IMR-90 (cell line): ENCODE measurements at regions not wholly inside any gene's neighbourhood (a gene's known extent, or its start where the extent isn't known, plus 50 kb on each side); places are given as distances from the start of the nearest gene placed in this dataset.

Source experiments
- ATAC-seq: fragments of 200-7000 bp; cut with Tn5 transposase; 2 replicates; pipeline ENCODE4 v1.9.1; 2020; ENCODE audit warnings: low read depth, mild to moderate bottlenecking, moderate library complexity
- BruUV-seq: library from RNA; stranded (reverse); fragments of 400-500 nt; replicated peaks from 2 replicates; lab custom pipeline; 2021; lab: Mats Ljungman, UMichigan
- CTCF ChIA-PET: fragments of 300-600 bp; formaldehyde crosslinking; extraction: SDS; loops from one replicate; lab custom pipeline; 2021; ENCODE audit warnings: antibody characterized with exemption; lab: Yijun Ruan, JAX
- POLR2A ChIA-PET: fragments of 300-600 bp; sonication (Branson Sonifier 250); formaldehyde crosslinking; loops from one replicate; lab custom pipeline; 2022; ENCODE audit warnings: antibody characterized with exemption; ENCODE audit not compliant: unreplicated experiment; lab: Charles Lee
- DNase-seq: peaks from one replicate; pipeline ENCODE4 v3.0.0; 2013
- H2AFZ ChIP-seq: replicated peaks from 2 replicates; pipeline ENCODE3; 2013; ENCODE audit warnings: low read length, mild to moderate bottlenecking; ENCODE audit not compliant: poor library complexity
- H2AK5ac ChIP-seq: 2 replicates; pipeline ENCODE4 v1.6.1; 2013; ENCODE audit warnings: low read depth, low read length, inconsistent platforms
- H2AK9ac ChIP-seq: replicated peaks from 2 replicates; pipeline ENCODE3; 2013; ENCODE audit warnings: mild to moderate bottlenecking, low read depth, low read length, moderate library complexity; ENCODE audit not compliant: poor library complexity
- H2BK120ac ChIP-seq: 2 replicates; pipeline ENCODE4 v1.6.1; 2013; ENCODE audit warnings: low read depth, low read length, inconsistent platforms
- H2BK15ac ChIP-seq: 3 replicates; pipeline ENCODE4 v1.6.1; 2013; ENCODE audit warnings: low read depth, low read length, inconsistent platforms
- H2BK20ac ChIP-seq: 2 replicates; pipeline ENCODE4 v1.6.1; 2013; ENCODE audit warnings: low read depth, mild to moderate bottlenecking, inconsistent platforms, low read length, moderate library complexity
- H2BK5ac ChIP-seq: 2 replicates; pipeline ENCODE4 v1.6.1; 2013; ENCODE audit warnings: mild to moderate bottlenecking, low read depth, low read length, inconsistent platforms; ENCODE audit not compliant: poor library complexity, severe bottlenecking
- H3K14ac ChIP-seq: replicated peaks from 2 replicates; pipeline ENCODE4 v1.6.1; 2013; ENCODE audit warnings: low read depth, low read length, inconsistent platforms
- H3K18ac ChIP-seq: 2 replicates; pipeline ENCODE4 v1.6.1; 2013; ENCODE audit warnings: low read depth, low read length, control low read depth
- H3K23ac ChIP-seq: 2 replicates; pipeline ENCODE4 v1.6.1; 2013; ENCODE audit warnings: low read depth, low read length, inconsistent platforms
- H3K27ac ChIP-seq: 2 replicates; pipeline ENCODE4 v1.5.1; 2013; ENCODE audit warnings: mild to moderate bottlenecking, control low read depth, low read length; ENCODE audit not compliant: insufficient read depth
- H3K27me3 ChIP-seq: 2 replicates; pipeline ENCODE4 v1.6.1; 2013; ENCODE audit warnings: low read length; ENCODE audit not compliant: control insufficient read depth, insufficient read depth
- H3K36me3 ChIP-seq: 2 replicates; pipeline ENCODE4 v1.6.1; 2013; ENCODE audit warnings: low read length, mixed read lengths; ENCODE audit not compliant: control insufficient read depth, insufficient read depth
- H3K4ac ChIP-seq: 2 replicates; pipeline ENCODE4 v1.6.1; 2013; ENCODE audit warnings: low read depth, low read length, inconsistent platforms
- H3K4me1 ChIP-seq: 2 replicates; pipeline ENCODE4 v1.6.1; 2013; ENCODE audit warnings: low read length, mixed read lengths; ENCODE audit not compliant: control insufficient read depth, insufficient read depth
- H3K4me2 ChIP-seq: 2 replicates; pipeline ENCODE4 v1.6.1; 2013; ENCODE audit warnings: low read depth, mild to moderate bottlenecking, control low read depth, low read length, moderate library complexity
- H3K4me3 ChIP-seq: 2 replicates; pipeline ENCODE4 v1.5.1; 2013; ENCODE audit warnings: low read depth, mild to moderate bottlenecking, control low read depth, low read length, moderate library complexity; ENCODE audit not compliant: insufficient read depth
- H3K56ac ChIP-seq: 2 replicates; pipeline ENCODE4 v1.6.1; 2013; ENCODE audit warnings: low read length, inconsistent platforms; ENCODE audit not compliant: insufficient read depth; ENCODE audit errors: extremely low read depth
- H3K79me1 ChIP-seq, 2 experiments: 2 replicates each; pipeline ENCODE4 v1.6.1; 2013; ENCODE audit warnings: low read length in 2 of 2, inconsistent platforms in 1 of 2, low read depth in 1 of 2
- H3K9ac ChIP-seq: 2 replicates; pipeline ENCODE4 v1.6.1; 2013; ENCODE audit warnings: low read depth, low read length, control low read depth
- H3K9me1 ChIP-seq: 2 replicates; pipeline ENCODE4 v1.6.1; 2013; ENCODE audit warnings: low read length, inconsistent platforms; ENCODE audit not compliant: insufficient read depth
- H3K9me3 ChIP-seq: 2 replicates; pipeline ENCODE4 v1.6.1; 2013; ENCODE audit warnings: low read length; ENCODE audit not compliant: control insufficient read depth, insufficient read depth
- H4K20me1 ChIP-seq: 2 replicates; pipeline ENCODE4 v1.6.1; 2013; ENCODE audit warnings: low read length, inconsistent platforms; ENCODE audit not compliant: insufficient read depth
- H4K5ac ChIP-seq: 2 replicates; pipeline ENCODE4 v1.6.1; 2013; ENCODE audit warnings: mild to moderate bottlenecking, low read depth, low read length, control low read depth
- H4K8ac ChIP-seq, 2 experiments: 2 replicates each; pipeline ENCODE4 v1.6.1; 2013; ENCODE audit warnings: low read depth in 2 of 2, low read length in 2 of 2, control low read depth in 1 of 2, inconsistent platforms in 1 of 2
- H4K91ac ChIP-seq: 2 replicates; pipeline ENCODE4 v1.6.1; 2013; ENCODE audit warnings: low read depth, low read length, inconsistent platforms; ENCODE audit not compliant: insufficient read depth
- CTCF ChIP-seq: conservative IDR thresholded peaks from 2 replicates; pipeline ENCODE4 v1.5.1; 2012; ENCODE audit warnings: mild to moderate bottlenecking, low read depth, low read length, improper control_type of control experiment
- MAFK ChIP-seq: IDR thresholded peaks from 2 replicates; pipeline ENCODE4 v1.6.1; 2012; ENCODE audit warnings: low read depth, low read length, improper control_type of control experiment
- POLR2A ChIP-seq: IDR thresholded peaks from 2 replicates; pipeline ENCODE4 v1.6.1; 2012; ENCODE audit warnings: mild to moderate bottlenecking, low read depth, low read length
- RAD21 ChIP-seq: IDR thresholded peaks from 2 replicates; pipeline ENCODE4 v1.6.1; 2012; ENCODE audit warnings: low read length, improper control_type of control experiment
- RCOR1 ChIP-seq: IDR thresholded peaks from 2 replicates; pipeline ENCODE4 v1.6.1; 2012; ENCODE audit warnings: mild to moderate bottlenecking, low read length, improper control_type of control experiment; ENCODE audit not compliant: insufficient replicate concordance
- RFX5 ChIP-seq: IDR thresholded peaks from 2 replicates; pipeline ENCODE4 v1.8.0; 2012; ENCODE audit warnings: low read depth, mild to moderate bottlenecking, low read length, moderate library complexity
- SMC3 ChIP-seq: fragments of 150-350 bp; IDR thresholded peaks from 2 replicates; pipeline ENCODE4 v1.6.1; 2016; ENCODE audit warnings: low read depth, mild to moderate bottlenecking, antibody characterized with exemption, low read length, moderate library complexity
- WGBS, 2 experiments: methylation state at CpG; one replicate each; pipeline versions ENCODE4 v1.1.5 to v1.1.7; 2013; ENCODE audit warnings: missing lambda C conversion rate in 2 of 2; ENCODE audit not compliant: insufficient read length in 1 of 2; ENCODE audit errors: extremely low coverage in 2 of 2; 5-methylcytosine and 5-hydroxymethylcytosine counted together
- dilution Hi-C: fragments of 300-500 bp; cut with HindIII; formaldehyde crosslinking; loops from one replicate; pipeline ENCODE4 v1.14.3; 2018; ENCODE audit warnings: low sequenced_read_pairs; ENCODE audit not compliant: unreplicated experiment
- in situ Hi-C: fragments of 300-500 bp; cut with MboI; formaldehyde crosslinking; loops from 3 replicates; pipeline ENCODE4 v1.14.3; 2019; ENCODE audit warnings: low sequenced_read_pairs, inconsistent platforms, mixed read lengths
- intact Hi-C: fragments of 100-400 bp; cut with micrococcal nuclease; formaldehyde crosslinking; loops from 2 replicates; pipeline ENCODE4 v1.10.0; 2022
- TF ChIP-seq, protein P1 (sequence below): fragments of 150-350 bp; IDR thresholded peaks from 2 replicates; pipeline ENCODE4 v1.6.1; 2016; ENCODE audit warnings: low read depth, mild to moderate bottlenecking, low read length, moderate library complexity, borderline replicate concordance

DNA sequence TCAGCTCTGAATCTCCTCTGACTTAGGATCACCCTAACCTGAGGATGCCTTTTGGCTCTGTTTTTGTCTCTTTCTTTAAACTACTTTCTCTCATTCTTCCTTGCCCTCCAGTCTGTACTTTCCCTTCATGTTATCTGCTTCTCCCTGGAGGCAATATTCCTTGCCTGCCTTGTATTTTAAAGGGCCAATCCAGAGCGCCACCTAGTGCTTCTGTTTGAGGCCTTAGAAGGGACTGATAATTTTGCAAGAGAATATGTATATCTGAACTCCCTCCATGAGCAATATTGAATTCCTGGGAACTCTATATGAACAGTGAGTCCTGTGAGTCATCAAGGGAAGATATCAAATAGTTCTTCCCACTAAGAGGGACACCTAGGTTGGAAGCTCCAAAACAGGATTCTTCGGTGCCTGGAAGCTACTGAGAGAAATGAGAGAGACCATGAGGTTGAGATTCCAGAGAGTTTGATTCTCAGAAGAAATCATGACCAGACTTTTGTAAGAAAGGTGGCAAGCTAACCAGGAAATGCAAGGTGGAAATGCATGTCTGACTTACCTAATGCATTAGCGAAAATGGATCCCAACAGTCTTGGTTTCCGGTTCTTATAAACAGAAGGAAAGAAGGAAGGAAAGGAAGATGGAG lies 203.8 kb upstream of the CD96 start:
- POLR2A ChIA-PET, result no interaction called here
- no peak overlapping the region for H3K4me3 ChIP-seq
- H3K36me3 ChIP-seq, result no peaks in the 10 kb centered on the region
- BruUV-seq, result no TSS peak
- H3K23ac ChIP-seq, result no peak overlapping the region
- no peaks in the 10 kb centered on the region for H4K20me1 ChIP-seq
- peak overlapping the region; percentile 75; the same call in 1 of the 2 replicates for H2BK20ac ChIP-seq
- intact Hi-C loops, result loop anchor here (2.0 to 10.0 kb wide), 8 partner anchors 61 to 1806 kb away; no protein-coding TSS in a partner anchor
- no peak overlapping the region for H3K14ac ChIP-seq
- no peak overlapping the region for H2AK9ac ChIP-seq
- ATAC-seq (peak; percentile 95), DNase-seq (peak; percentile 86)
- no peak overlapping the region for H3K27ac ChIP-seq
- H3K9ac ChIP-seq, result no peak overlapping the region
- H4K8ac ChIP-seq, result no peak overlapping the region
- no peak overlapping the region for H4K5ac ChIP-seq
- no peak overlapping the region for H3K18ac ChIP-seq
- H2BK15ac ChIP-seq, result 0 out of 3 replicates have a peak overlapping the region, but pooled peaks have one; percentile 40
- CTCF ChIA-PET, result interaction anchor here (0.6 to 0.9 kb wide), 3 partner anchors 137 to 1806 kb away, joined by 3 to 6 read pairs (median 4); no protein-coding TSS in a partner anchor
- H3K9me3 ChIP-seq, result 0 out of 2 replicates have a peak, but pooled peaks cover 5% of the 10 kb centered on the region
- no peak overlapping the region for H2AK5ac ChIP-seq
- H3K9me1 ChIP-seq, result no peaks in the 10 kb centered on the region
- H3K4me2 ChIP-seq, result no peak overlapping the region
- no peak overlapping the region for H2BK5ac ChIP-seq
- in situ Hi-C loops, result loop anchor here (10.0 kb wide), 2 partner anchors 243 to 1803 kb away; no protein-coding TSS in a partner anchor
- H3K27me3 ChIP-seq, result no peaks in the 10 kb centered on the region
- 100% methylated on average over 1 of the region's 4 CpGs; no CpG with 5 or more reads in 1 of the 2 experiments for WGBS, 2 experiments
- H3K79me1 ChIP-seq, result no peaks in the 10 kb centered on the region
- dilution Hi-C loops, result no loop called here
- peak overlapping the region; percentile 56 for H2BK120ac ChIP-seq
- H3K4me1 ChIP-seq, result no peaks in the 10 kb centered on the region; the same call in 1 of the 2 replicates
- H3K4ac ChIP-seq, result no peak overlapping the region; the same call in 1 of the 2 replicates
- H3K56ac ChIP-seq, result no peak overlapping the region
- no peak overlapping the region for H2AFZ ChIP-seq
- TF ChIP-seq, protein P1, sequence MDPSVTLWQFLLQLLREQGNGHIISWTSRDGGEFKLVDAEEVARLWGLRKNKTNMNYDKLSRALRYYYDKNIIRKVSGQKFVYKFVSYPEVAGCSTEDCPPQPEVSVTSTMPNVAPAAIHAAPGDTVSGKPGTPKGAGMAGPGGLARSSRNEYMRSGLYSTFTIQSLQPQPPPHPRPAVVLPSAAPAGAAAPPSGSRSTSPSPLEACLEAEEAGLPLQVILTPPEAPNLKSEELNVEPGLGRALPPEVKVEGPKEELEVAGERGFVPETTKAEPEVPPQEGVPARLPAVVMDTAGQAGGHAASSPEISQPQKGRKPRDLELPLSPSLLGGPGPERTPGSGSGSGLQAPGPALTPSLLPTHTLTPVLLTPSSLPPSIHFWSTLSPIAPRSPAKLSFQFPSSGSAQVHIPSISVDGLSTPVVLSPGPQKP, result no peak
- no peak for TF ChIP-seq RCOR1
- TF ChIP-seq RAD21, result peak; percentile 95
- no peak for TF ChIP-seq RFX5
- peak; percentile 90 for TF ChIP-seq SMC3
- TF ChIP-seq POLR2A, result 0 out of 2 replicates have a peak, but pooled peaks have one; percentile 22
- TF ChIP-seq MAFK, result no peak
- peak; percentile 91 for TF ChIP-seq CTCF
- no peak overlapping the region for H4K91ac ChIP-seq
